Tibial nerve (tissue), 3 donors: ENCODE measurements at regions not wholly inside any gene's neighbourhood (a gene's known extent, or its start where the extent isn't known, plus 50 kb on each side); places are given as distances from the start of the nearest gene placed in this dataset.

Experiments
- CTCF ChIP-seq, 5 experiments: fragments of 200-600 bp in 3 of 5; fragments of 450-650 bp in 2 of 5; sonication (generic) in 3 of 5; IDR thresholded peaks; one replicate each; pipeline ENCODE4 v1.5.1; 2016 to 2019; ENCODE audit warnings: antibody characterized with exemption in 5 of 5, mild to moderate bottlenecking in 3 of 5, moderate library complexity in 2 of 5
- POLR2A ChIP-seq, 2 donors: fragments of 450-650 bp; IDR thresholded peaks; one replicate each; pipeline ENCODE4 v1.6.1; 2017; ENCODE audit warnings: antibody characterized with exemption in 2 of 2, mild to moderate bottlenecking in 2 of 2, moderate library complexity in 2 of 2

- TF ChIP-seq CTCF (IDR thresholded peaks at IDR 0.05) (no peak), POLR2A (IDR thresholded peaks at IDR 0.05) (no peak)
Measured at GRCh38 chr4:81348086-81348777, 123.5 kb downstream of the RASGEF1B start.
